ENCODE measurements at regions not wholly inside any gene's neighbourhood (a gene's known extent, or its start where the extent isn't known, plus 50 kb on each side); places are given as distances from the start of the nearest gene placed in this dataset.
A peak's percentile ranks its signal among the peaks of the same experiment; 100 is the strongest.

DNA sequence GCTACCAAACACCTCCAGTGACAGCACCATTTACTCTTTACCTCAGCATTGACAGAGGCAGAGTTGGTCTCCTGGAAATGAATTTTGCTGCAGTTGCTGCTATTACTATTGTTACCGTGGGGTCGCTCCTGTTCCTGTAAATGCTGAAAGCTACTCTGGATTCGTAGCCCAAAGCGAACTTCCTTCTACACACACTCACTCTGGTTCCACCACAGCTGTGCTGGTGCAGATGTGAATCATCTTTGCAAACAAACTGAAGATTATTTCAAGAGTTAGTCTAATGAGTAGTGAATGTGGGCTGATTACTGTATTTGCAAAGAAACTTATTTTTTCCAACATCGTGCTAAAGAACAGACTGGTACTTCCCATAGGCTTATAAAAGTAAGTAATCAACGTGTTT is 304.0 kb downstream of the LPIN1 start:
- ATAC-seq (peak; percentile 43), DNase-seq (no peak)
- intact Hi-C loops (cut with DNase I, micrococcal nuclease): no loop called here
- H3K36me3 ChIP-seq (ENCODE audit: low read depth): no peaks in the 10 kb centered on the region
- no peaks in the 10 kb centered on the region for H3K4me1 ChIP-seq (ENCODE audit: low read depth)
- no peaks in the 10 kb centered on the region for H3K9me3 ChIP-seq
- H3K4me3 ChIP-seq: no peak overlapping the region
- TF ChIP-seq, protein P1, sequence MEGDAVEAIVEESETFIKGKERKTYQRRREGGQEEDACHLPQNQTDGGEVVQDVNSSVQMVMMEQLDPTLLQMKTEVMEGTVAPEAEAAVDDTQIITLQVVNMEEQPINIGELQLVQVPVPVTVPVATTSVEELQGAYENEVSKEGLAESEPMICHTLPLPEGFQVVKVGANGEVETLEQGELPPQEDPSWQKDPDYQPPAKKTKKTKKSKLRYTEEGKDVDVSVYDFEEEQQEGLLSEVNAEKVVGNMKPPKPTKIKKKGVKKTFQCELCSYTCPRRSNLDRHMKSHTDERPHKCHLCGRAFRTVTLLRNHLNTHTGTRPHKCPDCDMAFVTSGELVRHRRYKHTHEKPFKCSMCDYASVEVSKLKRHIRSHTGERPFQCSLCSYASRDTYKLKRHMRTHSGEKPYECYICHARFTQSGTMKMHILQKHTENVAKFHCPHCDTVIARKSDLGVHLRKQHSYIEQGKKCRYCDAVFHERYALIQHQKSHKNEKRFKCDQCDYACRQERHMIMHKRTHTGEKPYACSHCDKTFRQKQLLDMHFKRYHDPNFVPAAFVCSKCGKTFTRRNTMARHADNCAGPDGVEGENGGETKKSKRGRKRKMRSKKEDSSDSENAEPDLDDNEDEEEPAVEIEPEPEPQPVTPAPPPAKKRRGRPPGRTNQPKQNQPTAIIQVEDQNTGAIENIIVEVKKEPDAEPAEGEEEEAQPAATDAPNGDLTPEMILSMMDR (IDR thresholded peaks at IDR 0.05): no peak

DNA sequence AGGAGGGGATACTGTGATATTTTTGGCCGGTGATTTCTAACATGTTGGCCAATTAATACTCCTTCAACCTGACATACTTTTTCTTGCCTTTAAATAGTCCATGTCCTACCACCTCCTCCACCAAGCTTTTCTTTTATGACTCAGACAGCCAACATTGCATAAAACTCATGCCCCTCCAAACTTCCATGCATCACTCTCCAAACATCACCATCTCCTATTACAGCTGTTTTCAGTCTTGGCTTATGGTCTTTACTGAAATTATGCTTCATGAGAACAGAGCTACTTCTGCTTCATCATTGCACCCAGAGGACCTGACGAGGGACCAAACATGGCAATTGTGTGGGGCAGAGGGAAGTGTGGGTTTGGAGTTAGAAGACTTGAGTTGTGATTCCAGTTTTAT is 305.4 kb downstream of the LPIN1 start:
- Histone ChIP-seq H3K36me3 (ENCODE audit: low read depth) (no peaks in the 10 kb centered on the region), H3K4me3 (no peak overlapping the region), H3K9me3 (no peaks in the 10 kb centered on the region), H3K4me1 (ENCODE audit: low read depth) (no peaks in the 10 kb centered on the region)
- no peak for DNase-seq
- TF ChIP-seq, protein P1 (IDR thresholded peaks at IDR 0.05): no peak
- intact Hi-C loops (cut with DNase I, micrococcal nuclease): no loop called here
- ATAC-seq: no peak

DNA sequence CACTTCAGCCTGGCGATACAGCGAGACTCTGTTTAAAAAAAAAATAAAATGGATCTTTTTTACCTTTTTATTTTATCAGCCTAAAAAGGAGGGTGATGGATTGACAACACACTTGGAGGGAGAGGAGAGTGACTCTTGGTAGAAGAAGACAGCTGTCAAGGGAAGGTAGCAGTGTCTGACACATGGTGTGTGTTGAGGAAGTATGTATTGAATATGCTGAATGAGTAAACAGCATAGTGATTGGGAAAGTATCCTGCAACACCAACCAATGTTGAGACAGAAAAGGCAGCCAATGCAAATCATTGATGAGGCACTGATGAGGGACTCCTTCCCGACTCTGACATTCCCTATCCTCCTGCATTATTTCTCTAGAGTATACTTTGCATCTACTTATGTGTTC is 306.4 kb downstream of the LPIN1 start:
- Histone ChIP-seq H3K4me3 (no peak overlapping the region), H3K36me3 (ENCODE audit: low read depth) (no peaks in the 10 kb centered on the region), H3K9me3 (no peaks in the 10 kb centered on the region), H3K4me1 (ENCODE audit: low read depth) (no peaks in the 10 kb centered on the region)
- intact Hi-C loops (cut with DNase I, micrococcal nuclease): no loop called here
- DNase-seq: no peak
- ATAC-seq: no peak
- TF ChIP-seq, protein P1 (IDR thresholded peaks at IDR 0.05): no peak

DNA sequence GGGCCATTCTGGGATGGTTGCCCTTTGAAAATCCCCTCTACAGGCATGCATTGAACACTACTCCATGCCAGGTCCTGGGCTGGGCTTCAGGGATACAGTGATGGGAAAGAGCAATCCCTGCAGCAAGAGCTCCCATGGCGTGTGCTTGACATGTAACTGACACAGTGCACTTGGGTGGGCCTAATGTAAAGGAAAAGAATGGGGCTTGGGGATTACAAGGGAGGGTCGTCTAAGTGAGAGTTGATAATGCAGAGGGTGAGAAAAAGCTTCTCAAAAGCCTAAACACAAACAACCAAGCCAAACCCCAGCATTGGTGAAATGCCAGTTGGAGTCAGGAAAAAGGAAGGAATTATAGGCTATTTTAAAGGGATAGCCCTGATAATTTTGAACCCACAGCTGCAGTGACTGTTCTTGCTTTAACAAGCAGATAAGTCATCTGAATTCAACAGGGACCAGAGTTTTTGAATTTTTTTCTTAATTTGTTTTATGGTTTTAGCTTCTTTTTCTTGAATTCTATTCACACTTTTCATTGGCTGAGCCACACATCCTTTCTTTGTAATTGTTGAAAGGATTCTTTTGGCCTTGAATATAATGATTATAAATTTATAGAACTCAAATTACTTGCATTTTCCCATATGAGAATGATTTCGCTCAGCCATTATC is 308.7 kb downstream of the LPIN1 start:
- Histone ChIP-seq H3K36me3 (ENCODE audit: low read depth) (no peaks in the 10 kb centered on the region), H3K4me3 (no peak overlapping the region), H3K4me1 (ENCODE audit: low read depth) (no peaks in the 10 kb centered on the region), H3K9me3 (no peaks in the 10 kb centered on the region)
- TF ChIP-seq, protein P1 (IDR thresholded peaks at IDR 0.05): no peak
- no peak for ATAC-seq
- DNase-seq: no peak
- intact Hi-C loops (cut with DNase I, micrococcal nuclease): no loop called here

DNA sequence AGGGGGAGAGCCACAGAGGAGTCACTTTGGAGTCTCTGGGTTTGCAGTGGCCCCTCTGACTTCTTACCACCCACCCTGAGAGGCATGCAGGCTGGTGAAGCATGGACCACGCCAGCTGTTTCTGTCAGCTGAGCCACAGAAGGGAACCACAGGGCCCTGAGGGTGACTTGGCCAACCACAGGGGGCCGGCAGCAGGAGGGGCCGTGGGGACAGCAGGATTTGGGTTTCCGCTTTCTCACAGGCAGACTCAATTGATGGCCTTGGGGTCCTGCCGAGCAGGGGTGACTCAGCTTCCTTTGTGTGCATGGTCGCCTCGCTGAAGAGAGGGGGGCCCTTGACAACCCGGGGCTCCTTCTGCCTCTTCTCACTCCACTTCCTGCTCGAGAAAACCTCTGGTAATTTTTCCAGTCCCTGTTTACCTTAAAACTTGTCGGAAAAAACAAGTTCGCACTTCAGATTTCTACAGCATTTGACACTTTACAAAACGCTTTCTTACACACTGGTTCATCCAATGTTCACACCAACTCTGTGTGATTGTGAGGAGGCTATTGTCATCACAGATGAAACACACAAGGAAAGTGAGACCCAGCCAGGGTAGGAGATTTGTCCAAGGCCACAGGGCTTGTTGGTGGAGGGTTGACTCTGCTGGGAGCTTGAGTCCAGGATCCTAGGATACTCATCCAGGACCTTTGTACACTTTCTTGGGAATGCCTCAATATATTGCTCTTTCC is 311.2 kb downstream of the LPIN1 start:
- intact Hi-C loops (cut with DNase I, micrococcal nuclease): no loop called here
- DNase-seq (peak; percentile 24 to 74 (median 42)), ATAC-seq (peak; percentile 82)

More for the DNA sequence above, 311.2 kb downstream of the LPIN1 start:
- H3K4me3 ChIP-seq: no peak overlapping the region
- no peaks in the 10 kb centered on the region for H3K4me1 ChIP-seq (ENCODE audit: low read depth)
- H3K36me3 ChIP-seq (ENCODE audit: low read depth): no peaks in the 10 kb centered on the region
- H3K9me3 ChIP-seq: no peaks in the 10 kb centered on the region
- TF ChIP-seq, protein P1 (IDR thresholded peaks at IDR 0.05): no peak

Data from mucosa of descending colon (tissue), 3 donors.